ENCODE measurements at regions not wholly inside any gene's neighbourhood (a gene's known extent, or its start where the extent isn't known, plus 50 kb on each side); places are given as distances from the start of the nearest gene placed in this dataset.
"Not testable (repeated sequence)": the region's sequence is repeated elsewhere in the genome, so short reads cannot be mapped to it uniquely, and the experiment has no call there.

DNA sequence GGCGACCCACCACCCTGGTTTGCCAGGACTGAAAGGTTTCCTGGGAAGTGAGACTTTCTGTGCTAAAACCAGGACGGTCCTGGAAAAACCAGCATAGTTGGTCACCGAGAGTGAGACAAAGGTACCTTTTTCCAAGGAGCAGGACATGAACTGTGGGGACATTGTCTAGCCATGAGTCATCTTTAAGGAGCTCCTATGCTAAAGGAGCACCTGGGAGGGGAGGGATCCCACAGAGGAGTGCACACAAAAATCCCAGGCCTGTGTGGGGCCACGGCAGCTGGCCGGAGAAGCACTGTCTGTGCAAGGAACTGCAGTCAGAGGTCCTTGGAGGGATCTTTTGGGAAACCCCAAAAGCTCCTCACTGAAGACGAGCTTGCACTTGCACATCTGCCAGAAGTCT is 109.1 kb upstream of the PLEKHG1 start:
- TF ChIP-seq, protein P1, sequence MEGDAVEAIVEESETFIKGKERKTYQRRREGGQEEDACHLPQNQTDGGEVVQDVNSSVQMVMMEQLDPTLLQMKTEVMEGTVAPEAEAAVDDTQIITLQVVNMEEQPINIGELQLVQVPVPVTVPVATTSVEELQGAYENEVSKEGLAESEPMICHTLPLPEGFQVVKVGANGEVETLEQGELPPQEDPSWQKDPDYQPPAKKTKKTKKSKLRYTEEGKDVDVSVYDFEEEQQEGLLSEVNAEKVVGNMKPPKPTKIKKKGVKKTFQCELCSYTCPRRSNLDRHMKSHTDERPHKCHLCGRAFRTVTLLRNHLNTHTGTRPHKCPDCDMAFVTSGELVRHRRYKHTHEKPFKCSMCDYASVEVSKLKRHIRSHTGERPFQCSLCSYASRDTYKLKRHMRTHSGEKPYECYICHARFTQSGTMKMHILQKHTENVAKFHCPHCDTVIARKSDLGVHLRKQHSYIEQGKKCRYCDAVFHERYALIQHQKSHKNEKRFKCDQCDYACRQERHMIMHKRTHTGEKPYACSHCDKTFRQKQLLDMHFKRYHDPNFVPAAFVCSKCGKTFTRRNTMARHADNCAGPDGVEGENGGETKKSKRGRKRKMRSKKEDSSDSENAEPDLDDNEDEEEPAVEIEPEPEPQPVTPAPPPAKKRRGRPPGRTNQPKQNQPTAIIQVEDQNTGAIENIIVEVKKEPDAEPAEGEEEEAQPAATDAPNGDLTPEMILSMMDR (IDR thresholded peaks at IDR 0.05) = no peak
- ATAC-seq (ENCODE audit: low FRiP score) = no peak
- no peak for DNase-seq (ENCODE audit: low spot score)

DNA sequence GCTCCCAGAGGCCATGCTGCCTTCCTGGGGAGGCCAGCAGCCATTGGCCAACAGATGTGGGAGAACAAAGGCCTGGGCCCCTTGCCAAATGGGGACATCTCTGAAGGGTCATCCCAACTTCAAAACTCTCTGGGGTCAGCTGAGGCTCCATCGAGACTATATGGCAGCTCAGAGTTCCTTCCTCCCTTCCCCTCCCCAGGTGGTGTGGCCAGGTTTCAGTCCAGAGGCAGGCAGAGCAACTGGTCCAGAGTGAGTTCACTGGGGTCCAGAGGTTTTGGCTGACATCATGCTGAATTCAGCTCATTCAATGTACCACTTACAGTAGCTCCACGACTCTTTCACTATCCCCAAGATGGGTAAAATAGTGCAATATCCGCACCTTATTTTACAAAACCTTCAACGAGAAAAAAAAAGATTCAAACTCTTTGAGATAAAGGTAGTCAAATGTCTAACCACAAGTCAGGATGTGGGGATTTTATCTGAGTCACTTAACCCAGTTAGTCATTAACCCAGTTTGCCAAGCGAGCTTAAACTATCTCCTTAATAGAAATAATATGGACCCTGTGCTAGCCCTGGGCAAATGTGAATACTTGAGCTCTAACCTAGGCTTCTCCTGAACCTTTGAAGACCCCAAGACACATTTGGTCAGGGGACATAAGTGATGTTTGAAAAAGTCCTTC is 108.4 kb upstream of the PLEKHG1 start:
- ATAC-seq (ENCODE audit: low FRiP score) = no peak
- no peak for DNase-seq (ENCODE audit: low spot score)
- TF ChIP-seq, protein P1 (IDR thresholded peaks at IDR 0.05) = no peak

DNA sequence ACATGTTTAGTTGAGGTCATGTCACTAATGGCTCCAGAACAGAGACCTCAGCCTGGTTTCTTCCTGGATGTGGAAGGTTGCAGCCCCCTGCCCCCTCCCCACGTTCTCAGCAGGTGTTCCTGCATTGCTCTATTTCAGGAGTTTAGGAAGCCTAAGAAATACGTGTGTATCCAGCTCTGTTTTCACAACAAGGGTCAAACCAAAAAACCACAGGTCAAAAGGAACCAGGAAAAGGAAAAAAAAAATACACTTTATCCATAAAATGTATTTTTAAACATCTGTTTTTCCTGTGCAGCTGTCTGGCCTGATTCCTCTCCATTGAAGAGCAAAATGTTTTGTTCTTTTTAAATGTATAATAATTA is 107.9 kb upstream of the PLEKHG1 start:
- TF ChIP-seq, protein P1 (IDR thresholded peaks at IDR 0.05) = no peak
- ATAC-seq (ENCODE audit: low FRiP score) (no peak), DNase-seq (ENCODE audit: low spot score) (no peak)

DNA sequence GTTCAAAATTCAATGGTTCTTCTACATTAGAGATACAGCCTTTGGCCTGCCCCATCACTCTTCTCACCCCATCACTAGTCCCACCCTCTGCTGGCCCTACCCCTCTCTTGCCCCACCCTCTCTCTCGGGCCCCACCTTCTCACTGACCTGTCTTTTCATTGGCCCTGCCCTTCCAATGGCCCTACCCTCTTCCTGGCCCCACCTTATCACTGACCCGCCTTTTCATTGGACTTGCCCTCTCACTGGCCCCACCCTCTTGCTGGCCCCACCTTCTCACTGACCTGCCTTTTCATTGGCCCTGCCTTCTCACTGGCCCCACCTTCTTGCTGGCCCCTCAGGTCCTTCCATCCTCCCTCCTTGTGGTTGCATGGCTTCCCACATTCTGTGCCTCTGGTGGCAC is 107.2 kb upstream of the PLEKHG1 start:
- ATAC-seq (ENCODE audit: low FRiP score) (no peak), DNase-seq (ENCODE audit: low spot score) (no peak)
- TF ChIP-seq, protein P1 (IDR thresholded peaks at IDR 0.05) = no peak

DNA sequence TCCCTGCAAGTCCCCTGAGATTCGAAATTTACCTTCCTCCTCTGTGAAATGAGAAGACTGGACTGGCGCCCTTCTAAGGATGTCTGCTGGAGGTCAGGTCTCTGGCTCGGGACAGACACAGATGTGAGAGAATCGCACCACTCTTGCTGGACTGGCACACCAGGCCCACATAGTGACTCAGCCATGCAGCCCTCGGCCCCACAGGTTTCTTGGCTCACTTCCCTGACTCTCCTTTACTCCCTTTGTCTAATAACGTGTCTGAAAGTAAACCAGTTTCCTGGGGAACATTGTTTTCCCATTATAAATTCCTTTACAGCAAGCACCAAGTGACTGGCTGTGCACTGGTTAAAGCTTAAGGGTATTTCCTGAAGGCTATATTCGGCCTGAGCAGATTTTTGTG is 106.7 kb upstream of the PLEKHG1 start:
- TF ChIP-seq, protein P1 (IDR thresholded peaks at IDR 0.05) = no peak
- DNase-seq (ENCODE audit: low spot score) (no peak), ATAC-seq (ENCODE audit: low FRiP score) (no peak)

DNA sequence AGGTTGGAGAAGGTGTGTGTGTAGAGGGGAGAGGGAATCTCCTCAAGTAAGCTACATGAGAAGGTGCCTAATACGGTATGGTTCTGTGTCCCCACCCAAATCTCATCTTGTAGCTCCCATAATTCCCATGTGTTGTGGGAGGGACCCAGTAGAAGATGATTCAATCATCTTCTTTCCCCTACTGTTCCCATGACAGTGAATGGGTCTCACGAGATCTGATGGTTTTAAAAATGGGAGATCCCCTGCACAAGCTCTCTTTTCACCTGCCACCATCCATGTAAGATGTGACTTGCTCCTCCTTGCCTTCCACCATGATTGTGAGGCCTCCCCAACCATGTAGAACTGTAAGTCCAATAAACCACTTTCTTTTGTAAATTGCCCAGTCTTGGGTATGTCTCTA is 106.1 kb upstream of the PLEKHG1 start:
- ATAC-seq (ENCODE audit: low FRiP score); DNase-seq (ENCODE audit: low spot score): not testable (repeated sequence)

DNA sequence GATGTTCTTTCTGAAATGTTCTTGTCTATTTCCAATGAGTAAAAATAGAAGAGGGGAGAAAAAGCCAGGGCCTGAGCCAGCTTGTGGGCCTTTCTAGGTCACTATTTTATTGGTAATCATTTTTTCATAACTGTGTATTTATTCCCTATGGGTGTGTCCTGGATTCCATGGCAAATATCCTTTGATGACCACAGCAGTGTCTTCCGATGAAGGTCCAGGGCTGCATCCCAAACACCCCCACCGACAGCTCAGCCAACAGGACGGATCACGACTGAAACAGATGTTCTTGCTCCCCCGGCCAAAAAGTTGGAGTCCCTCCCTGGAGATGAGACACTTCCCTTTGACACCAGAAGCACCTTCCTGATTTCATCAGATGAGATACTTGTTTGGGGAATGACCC is 105.4 kb upstream of the PLEKHG1 start:
- ATAC-seq (ENCODE audit: low FRiP score) (no peak), DNase-seq (ENCODE audit: low spot score) (no peak)

More for the DNA sequence above, 105.4 kb upstream of the PLEKHG1 start:
- TF ChIP-seq, protein P1 (IDR thresholded peaks at IDR 0.05) = no peak
